ENCODE measurements at regions not wholly inside any gene's neighbourhood (a gene's known extent, or its start where the extent isn't known, plus 50 kb on each side); places are given as distances from the start of the nearest gene placed in this dataset.
"Not testable (repeated sequence)": the region's sequence is repeated elsewhere in the genome, so short reads cannot be mapped to it uniquely, and the experiment has no call there.

GRCh38 chr21:13892146-13892751 lies 282.7 kb downstream of the POTED start:
- not testable (repeated sequence) for TF ChIP-seq POLR2A, CTCF (IDR thresholded peaks at IDR 0.05)
